HG02885 (cell line): ENCODE measurements at regions not wholly inside any gene's neighbourhood (a gene's known extent, or its start where the extent isn't known, plus 50 kb on each side); places are given as distances from the start of the nearest gene placed in this dataset.
A peak's percentile ranks its signal among the peaks of the same experiment; 100 is the strongest.
"Not testable (repeated sequence)": the region's sequence is repeated elsewhere in the genome, so short reads cannot be mapped to it uniquely, and the experiment has no call there.

Experiments used
- ATAC-seq: cut with Tn5 transposase; IDR thresholded peaks from one replicate; pipeline ENCODE4 v1.9.1; 2021; ENCODE audit warnings: mild to moderate bottlenecking; ENCODE audit not compliant: unreplicated experiment, poor library complexity

DNA sequence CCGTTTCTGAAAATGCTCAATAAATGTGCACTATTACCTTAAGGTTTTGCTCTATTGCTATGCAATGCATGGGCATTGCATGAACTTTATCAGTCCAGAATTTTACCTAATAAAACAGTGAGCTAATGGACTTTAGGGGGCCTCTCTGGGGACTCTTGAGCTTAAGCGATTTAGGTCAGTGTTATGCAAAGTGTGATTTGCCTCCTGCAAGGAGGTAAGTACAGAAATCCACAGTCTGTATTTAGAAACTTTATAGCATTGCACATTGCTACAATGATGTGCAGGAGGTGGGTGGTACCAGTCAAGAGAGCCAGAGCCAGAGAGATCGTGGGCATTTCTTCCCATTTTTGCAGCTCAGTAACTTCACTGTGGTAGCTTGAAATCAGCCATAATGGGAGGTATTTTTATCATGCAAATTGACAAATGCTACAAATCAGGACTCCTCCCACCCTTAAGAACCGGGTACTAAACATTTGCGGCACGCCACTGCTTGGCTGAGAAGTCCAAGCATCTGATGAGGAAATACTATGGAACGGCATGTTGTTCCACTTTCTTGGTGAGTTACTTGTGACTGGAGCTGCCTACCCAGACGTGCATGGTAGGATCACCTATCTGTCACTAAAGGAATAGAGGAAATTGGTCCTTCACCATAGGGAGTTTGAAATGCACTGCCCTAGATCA lies 174.6 kb upstream of the PGRMC2 start:
- ATAC-seq = no peak

DNA sequence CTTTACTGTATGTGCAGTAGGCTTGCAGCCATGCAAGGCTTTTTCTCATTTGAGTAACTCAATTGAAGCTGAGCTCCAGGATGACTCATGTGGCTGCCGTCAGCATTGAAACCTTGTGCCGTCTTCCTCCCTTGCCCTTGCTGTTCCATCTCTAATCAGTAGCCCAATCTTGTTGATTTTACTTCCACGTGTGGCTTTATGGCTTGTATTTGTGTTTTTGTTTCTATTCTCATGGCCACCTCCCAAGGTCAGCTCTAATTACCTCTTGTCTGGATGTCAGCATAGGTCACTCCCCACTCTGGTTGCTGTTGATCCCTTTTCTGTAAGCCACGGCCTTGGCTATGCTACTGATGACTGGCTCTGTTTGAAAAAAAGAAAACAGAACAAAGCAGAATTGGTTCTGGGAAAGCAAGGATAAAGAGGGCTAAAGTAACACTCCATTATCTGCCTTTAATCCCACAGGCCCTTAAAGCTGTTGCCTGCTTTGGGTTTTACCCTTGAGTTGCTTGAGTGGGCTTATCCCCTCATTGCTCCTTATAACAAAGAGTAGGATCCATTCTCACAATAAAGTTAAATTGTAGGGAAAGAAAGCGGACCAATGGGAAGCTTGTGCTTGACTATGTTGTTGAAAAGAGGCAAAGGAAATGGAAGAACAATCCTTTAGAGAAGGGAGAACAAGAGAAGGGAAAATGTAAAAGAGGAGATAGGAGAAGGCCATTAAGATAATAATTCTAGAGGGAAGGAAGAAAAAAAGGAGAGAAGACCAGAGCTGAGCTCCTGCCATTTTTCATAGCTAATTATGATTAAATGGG lies 173.9 kb upstream of the PGRMC2 start:
- ATAC-seq = peak; percentile 77

DNA sequence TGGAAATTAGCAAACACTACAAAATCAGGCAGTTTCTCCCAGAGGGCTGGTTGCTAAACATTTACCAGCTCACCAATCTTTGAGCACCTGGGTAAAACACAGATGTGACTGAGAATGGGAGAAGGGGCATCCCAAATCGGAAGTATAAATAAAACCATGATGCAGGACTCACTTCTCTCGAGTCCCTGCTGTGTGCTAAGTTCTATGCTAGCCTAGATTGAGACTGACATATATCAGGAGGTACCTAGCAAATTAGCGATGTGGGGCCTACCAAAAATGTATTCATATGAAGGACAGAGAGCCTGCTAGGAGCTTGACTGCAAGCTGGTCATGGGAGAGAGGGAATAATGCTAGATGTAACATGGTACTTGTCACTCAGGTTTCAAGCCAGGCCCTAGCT lies 171.9 kb upstream of the PGRMC2 start:
- ATAC-seq = no peak

DNA sequence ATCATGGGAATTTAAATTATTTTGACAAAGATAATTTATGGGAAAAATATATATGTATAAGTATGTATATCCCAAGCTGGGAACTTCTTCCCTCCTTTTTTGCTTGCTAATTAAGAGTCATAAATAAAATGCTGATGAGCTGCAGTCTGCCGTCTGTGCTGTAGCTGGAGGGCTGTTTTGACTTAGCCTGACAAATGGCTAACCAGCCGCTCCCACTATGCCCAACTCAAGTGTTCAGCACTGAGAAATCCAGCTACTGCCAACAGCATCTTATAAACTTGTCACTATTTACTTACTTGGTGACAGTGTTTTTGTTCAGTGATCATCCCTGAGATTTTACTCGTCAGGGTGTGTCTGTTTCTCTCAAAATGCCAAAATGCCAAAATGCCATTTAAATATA lies 171.2 kb upstream of the PGRMC2 start:
- ATAC-seq = no peak

DNA sequence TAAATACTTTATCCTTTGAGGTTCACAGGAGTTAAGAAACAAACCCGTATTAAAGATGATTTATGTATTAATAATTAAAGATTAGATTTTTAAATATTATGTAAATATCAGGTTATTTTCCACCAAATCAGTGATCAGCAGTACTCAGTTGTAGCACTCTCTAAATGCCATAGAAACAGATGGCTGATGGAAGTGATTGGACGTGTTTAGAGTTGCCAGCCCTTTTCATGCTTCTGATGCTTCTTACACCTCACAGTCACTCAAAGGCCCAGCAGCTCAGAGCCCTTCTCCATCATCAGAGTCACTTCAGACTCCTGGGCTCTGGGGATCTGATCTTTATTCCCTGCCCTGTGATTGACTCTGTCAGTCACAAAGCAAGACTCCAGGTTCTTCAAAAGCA lies 170.1 kb upstream of the PGRMC2 start:
- ATAC-seq = no peak

DNA sequence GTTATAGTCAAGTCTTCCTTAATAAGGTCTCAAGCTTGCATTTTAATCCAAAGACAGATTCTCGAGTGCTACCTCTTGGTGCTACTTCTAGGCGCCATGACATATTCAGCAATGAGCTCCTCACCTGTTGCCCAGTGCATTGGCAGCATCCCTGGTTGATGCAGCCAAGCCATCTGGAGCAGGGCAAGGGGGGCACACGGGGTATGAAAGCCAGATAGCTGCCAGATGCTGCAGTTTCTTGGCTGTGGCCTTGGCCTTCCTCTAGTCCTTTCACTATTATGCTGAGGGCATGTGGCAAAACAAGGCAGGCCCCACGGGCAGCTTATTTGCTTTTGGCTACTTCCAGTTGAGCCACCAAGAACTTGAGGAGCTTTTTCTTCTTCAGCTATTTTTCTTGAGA lies 168.6 kb upstream of the PGRMC2 start:
- no peak for ATAC-seq

DNA sequence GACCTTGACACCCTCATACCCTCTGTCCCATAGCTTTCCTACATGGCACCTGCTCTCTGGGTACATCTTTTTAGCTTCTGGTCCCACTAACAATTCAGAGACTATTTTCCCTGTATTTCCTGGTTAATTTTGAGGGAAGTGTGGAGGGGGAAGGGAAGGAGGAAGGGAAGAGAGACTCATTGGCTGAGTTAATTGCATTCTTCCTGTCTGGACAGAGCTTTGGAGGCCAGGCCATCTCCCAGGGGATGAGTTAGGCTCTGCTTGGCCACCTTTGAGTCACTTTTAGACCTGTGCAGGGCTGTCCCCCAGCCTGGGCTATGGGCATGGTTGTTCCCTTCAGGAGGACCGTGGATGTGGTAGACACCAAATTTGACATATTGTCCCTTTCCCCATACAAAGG lies 167.9 kb upstream of the PGRMC2 start:
- ATAC-seq = no peak

GRCh38 chr4:128454881-128455280 lies 167.3 kb upstream of the PGRMC2 start:
- no peak for ATAC-seq

- ATAC-seq = peak; percentile 100
Measured at GRCh38 chr4:128454281-128454871, 166.8 kb upstream of the PGRMC2 start.

DNA sequence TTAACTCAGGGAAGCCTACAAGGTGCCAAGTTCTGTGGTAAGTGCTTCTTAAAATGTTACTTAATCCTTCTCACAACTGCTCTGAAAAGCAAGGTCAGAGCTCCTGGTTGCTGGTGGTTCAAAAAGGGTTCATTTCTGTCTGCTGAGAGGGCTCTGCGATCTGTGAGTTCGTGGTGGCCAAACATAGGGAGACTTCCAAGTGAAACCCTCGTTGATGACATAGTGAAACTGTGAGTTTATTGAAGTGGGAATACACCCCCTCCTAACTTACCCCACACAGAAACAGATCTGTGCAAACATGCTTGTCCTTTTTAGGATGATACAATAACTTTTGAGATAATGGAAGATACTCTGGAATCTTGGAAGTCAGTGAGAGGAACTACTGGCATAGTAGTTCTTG lies 164.8 kb upstream of the PGRMC2 start:
- no peak for ATAC-seq

GRCh38 chr4:128451270-128451905 lies 163.8 kb upstream of the PGRMC2 start:
- no peak for ATAC-seq

DNA sequence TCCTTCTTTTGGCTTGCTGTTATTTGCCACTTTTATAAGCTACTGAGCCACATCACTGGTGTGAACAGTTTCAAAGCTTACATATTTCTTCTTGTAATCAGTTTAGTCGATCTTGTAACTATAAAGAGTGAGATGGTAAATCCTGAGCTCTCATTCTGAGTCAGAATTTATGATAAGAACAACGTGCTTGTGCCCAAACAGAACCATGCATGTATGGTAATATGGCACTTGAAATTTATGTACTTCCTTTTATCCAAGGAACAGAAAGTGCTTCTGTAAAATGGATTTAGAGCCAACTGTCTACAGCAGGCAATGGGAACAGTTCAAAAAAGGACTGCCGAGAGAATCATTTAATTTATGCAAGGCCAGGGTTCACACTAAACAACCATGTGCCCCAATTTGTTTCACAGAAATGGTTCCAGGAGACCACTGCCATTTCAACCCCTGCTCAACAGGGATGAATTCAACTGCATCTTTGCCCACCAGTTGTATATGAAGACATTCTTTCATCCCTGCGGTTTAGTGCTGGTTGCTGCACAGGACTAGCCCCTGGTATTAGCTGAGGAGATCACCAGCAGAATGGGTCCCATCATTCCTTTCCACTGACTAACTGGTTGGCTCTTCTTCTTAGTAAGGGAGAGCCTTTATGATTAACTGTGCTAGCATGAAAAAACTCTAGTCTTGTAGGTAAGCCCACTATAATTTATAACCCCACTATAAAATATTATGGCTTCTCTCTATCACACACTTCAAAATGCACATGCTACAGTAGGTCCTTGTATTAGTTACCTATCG lies 162.9 kb upstream of the PGRMC2 start:
- ATAC-seq = no peak

DNA sequence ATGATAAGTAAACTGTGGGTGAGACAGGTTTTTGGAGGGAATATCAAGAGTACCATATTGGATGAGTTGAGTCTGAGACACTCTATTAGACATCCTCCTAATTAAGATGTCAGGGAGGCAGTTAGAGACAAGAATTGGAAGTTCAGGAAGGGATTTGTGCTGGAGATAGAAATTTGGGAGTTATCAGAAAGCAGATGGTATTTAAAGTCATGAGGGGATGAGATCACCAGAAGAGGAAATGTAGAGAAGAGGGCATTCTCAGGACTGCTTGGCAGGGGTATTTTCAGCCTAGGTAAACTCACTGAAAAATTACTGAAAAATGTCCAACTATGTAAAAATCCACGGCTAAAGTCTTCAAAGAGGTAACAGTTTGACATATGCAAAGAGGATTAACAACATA lies 161.6 kb upstream of the PGRMC2 start:
- ATAC-seq = no peak

GRCh38 chr4:128444544-128445302 lies 157.1 kb upstream of the PGRMC2 start:
- ATAC-seq = no peak

GRCh38 chr4:128440923-128441322 lies 153.3 kb upstream of the PGRMC2 start:
- ATAC-seq = no peak

- ATAC-seq = not testable (repeated sequence)
Measured at GRCh38 chr4:128437023-128437422, 149.4 kb upstream of the PGRMC2 start.

GRCh38 chr4:128429023-128429613 lies 141.5 kb upstream of the PGRMC2 start:
- not testable (repeated sequence) for ATAC-seq

DNA sequence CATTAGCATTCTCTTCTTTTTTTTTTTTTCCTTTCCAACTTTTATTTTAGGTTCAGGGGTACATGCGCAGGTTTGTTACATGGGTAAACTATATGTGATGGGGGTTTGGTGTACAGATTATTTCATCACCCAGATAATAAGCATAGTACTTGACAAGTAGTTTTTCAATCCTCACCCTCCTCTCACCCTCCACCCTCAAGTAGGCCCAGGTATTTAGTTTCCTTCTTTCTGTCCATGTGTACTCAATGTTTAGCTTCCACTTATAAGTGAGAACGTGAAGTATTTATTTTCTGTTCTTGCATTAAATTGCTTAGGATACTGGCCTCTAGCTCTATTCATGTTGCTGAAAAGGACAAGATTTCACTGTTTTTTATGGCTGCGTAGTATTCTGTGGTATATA lies 140.8 kb upstream of the PGRMC2 start:
- ATAC-seq = no peak

GRCh38 chr4:128427832-128428366 lies 140.3 kb upstream of the PGRMC2 start:
- ATAC-seq = no peak
